Lower leg skin (tissue), 3 donors: ENCODE measurements at regions not wholly inside any gene's neighbourhood (a gene's known extent, or its start where the extent isn't known, plus 50 kb on each side); places are given as distances from the start of the nearest gene placed in this dataset.

Experiments used
- CTCF ChIP-seq, 3 donors: fragments of 450-650 bp; IDR thresholded peaks; one replicate each; pipeline ENCODE4 v1.5.1; 2016; ENCODE audit warnings: antibody characterized with exemption in 3 of 3, mild to moderate bottlenecking in 3 of 3, moderate library complexity in 2 of 3
- POLR2A ChIP-seq, 2 donors: fragments of 450-650 bp; IDR thresholded peaks; one replicate each; pipeline ENCODE4 v1.6.1; 2016 to 2017; ENCODE audit warnings: antibody characterized with exemption in 2 of 2, mild to moderate bottlenecking in 1 of 2, moderate library complexity in 1 of 2

- TF ChIP-seq CTCF (IDR thresholded peaks at IDR 0.05) (no peak), POLR2A (IDR thresholded peaks at IDR 0.05) (no peak)
These were observed 885.3 kb downstream of the TTLL7 start for GRCh38 chr1:83113652-83114051.
